GM23248 (cell line): ENCODE measurements at regions not wholly inside any gene's neighbourhood (a gene's known extent, or its start where the extent isn't known, plus 50 kb on each side); places are given as distances from the start of the nearest gene placed in this dataset.

Experiments used
- DNase-seq: peaks from one replicate; pipeline ENCODE4 v3.0.0-alpha.2; 2015
- H2AFZ ChIP-seq: fragments of 200-600 bp; sonication (generic); 2 replicates; pipeline ENCODE4 v1.6.1; 2016; ENCODE audit warnings: antibody characterized with exemption
- H3F3A ChIP-seq: fragments of 200-600 bp; sonication (generic); 2 replicates; pipeline ENCODE4 v1.6.1; 2016; ENCODE audit warnings: mild to moderate bottlenecking, antibody characterized with exemption, mixed run types; ENCODE audit not compliant: insufficient read depth
- H3K27ac ChIP-seq: fragments of 200-600 bp; sonication (generic); 2 replicates; pipeline ENCODE4 v1.5.1; 2016; ENCODE audit warnings: mild to moderate bottlenecking
- H3K27me3 ChIP-seq: fragments of 200-600 bp; sonication (generic); replicated peaks from 2 replicates; pipeline ENCODE4 v1.6.1; 2016; ENCODE audit warnings: mild to moderate bottlenecking; ENCODE audit not compliant: insufficient read depth
- H3K36me3 ChIP-seq: fragments of 200-600 bp; sonication (generic); 2 replicates; pipeline ENCODE4 v1.6.1; 2016; ENCODE audit warnings: low read depth, mild to moderate bottlenecking
- H3K4me1 ChIP-seq: fragments of 200-600 bp; sonication (generic); 2 replicates; pipeline ENCODE4 v1.6.1; 2016; ENCODE audit warnings: mild to moderate bottlenecking; ENCODE audit not compliant: insufficient read depth
- H3K4me2 ChIP-seq: fragments of 200-600 bp; sonication (generic); one replicate; pipeline ENCODE4 v1.6.1; 2016; ENCODE audit warnings: mild to moderate bottlenecking; ENCODE audit not compliant: unreplicated experiment
- H3K4me3 ChIP-seq: fragments of 200-600 bp; sonication (generic); 2 replicates; pipeline ENCODE4 v1.5.1; 2016; ENCODE audit warnings: mild to moderate bottlenecking
- H3K79me2 ChIP-seq: fragments of 200-600 bp; sonication (generic); 2 replicates; pipeline ENCODE4 v1.6.1; 2016; ENCODE audit warnings: mild to moderate bottlenecking; ENCODE audit not compliant: insufficient read depth
- H3K9ac ChIP-seq: fragments of 200-600 bp; sonication (generic); 2 replicates; pipeline ENCODE4 v1.6.1; 2016; ENCODE audit warnings: mild to moderate bottlenecking
- H3K9me2 ChIP-seq: fragments of 200-600 bp; sonication (generic); 2 replicates; pipeline ENCODE4 v1.6.1; 2016; ENCODE audit warnings: mixed run types, mild to moderate bottlenecking, moderate library complexity; ENCODE audit not compliant: insufficient read depth
- H3K9me3 ChIP-seq: fragments of 200-600 bp; sonication (generic); one replicate; pipeline ENCODE4 v1.6.1; 2017; ENCODE audit warnings: low read depth
- H4K20me1 ChIP-seq: fragments of 200-600 bp; sonication (generic); 2 replicates; pipeline ENCODE4 v1.6.0; 2016; ENCODE audit not compliant: insufficient read depth
- EZH2 ChIP-seq: fragments of 200-600 bp; sonication (generic); IDR thresholded peaks from 2 replicates; pipeline ENCODE4 v1.6.1; 2018; ENCODE audit warnings: antibody characterized with exemption, mild to moderate bottlenecking; ENCODE audit not compliant: insufficient read depth, poor library complexity, severe bottlenecking
- EZH2phosphoT487 ChIP-seq: fragments of 200-600 bp; sonication (generic); IDR thresholded peaks from 2 replicates; pipeline ENCODE4 v1.6.1; 2018; ENCODE audit warnings: antibody characterized with exemption, moderate library complexity, mild to moderate bottlenecking, low read depth; ENCODE audit not compliant: insufficient read depth
- WGBS, 2 experiments: methylation state at CpG; one replicate each; pipeline ENCODE4 v1.1.6; 2015 to 2017; ENCODE audit warnings: low lambda C conversion rate in 2 of 2, low coverage in 1 of 2; ENCODE audit errors: missing lambda C conversion rate in 2 of 2; 5-methylcytosine and 5-hydroxymethylcytosine counted together
- in situ Hi-C: fragments of 300-500 bp; cut with MboI; formaldehyde crosslinking; loops from 2 replicates; pipeline ENCODE4 v1.15.0; 2020

DNA sequence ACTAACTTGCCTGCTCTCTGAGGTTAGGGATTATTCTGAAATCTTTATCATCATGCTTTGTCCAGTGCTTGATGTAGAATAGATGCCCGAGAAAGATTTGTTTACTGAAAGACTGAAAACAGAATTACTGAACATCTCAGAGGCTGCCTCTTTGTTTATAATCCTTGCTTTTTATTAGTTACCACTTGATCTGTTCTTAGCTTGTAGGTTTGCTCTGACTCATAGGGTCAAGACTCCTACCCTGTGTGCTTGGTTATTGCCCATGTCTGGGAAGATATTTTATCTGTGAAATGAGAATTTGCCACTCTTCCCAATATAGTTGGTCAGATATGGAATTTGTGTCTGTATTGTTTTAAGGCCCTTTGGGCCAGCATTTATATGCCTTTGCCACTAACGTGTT lies 675.3 kb downstream of the DIAPH3 start:
- Histone ChIP-seq H3K9me3 (no peaks in the 10 kb centered on the region), H2AFZ (no peak overlapping the region), H3F3A (no peaks in the 10 kb centered on the region), H3K79me2 (no peaks in the 10 kb centered on the region), H3K9me2 (no peaks in the 10 kb centered on the region), H3K4me1 (no peaks in the 10 kb centered on the region), H3K4me2 (no peak overlapping the region), H3K9ac (no peak overlapping the region), H3K36me3 (no peaks in the 10 kb centered on the region), H4K20me1 (no peaks in the 10 kb centered on the region), H3K27me3 (no peaks in the 10 kb centered on the region), H3K4me3 (no peak overlapping the region), H3K27ac (no peak overlapping the region)
- in situ Hi-C loops, result no loop called here
- no peak for TF ChIP-seq EZH2
- no peak for TF ChIP-seq EZH2phosphoT487
- no peak for DNase-seq
- WGBS, 2 experiments, result 27 to 34% methylated on average over 2 of the region's 2 CpGs

DNA sequence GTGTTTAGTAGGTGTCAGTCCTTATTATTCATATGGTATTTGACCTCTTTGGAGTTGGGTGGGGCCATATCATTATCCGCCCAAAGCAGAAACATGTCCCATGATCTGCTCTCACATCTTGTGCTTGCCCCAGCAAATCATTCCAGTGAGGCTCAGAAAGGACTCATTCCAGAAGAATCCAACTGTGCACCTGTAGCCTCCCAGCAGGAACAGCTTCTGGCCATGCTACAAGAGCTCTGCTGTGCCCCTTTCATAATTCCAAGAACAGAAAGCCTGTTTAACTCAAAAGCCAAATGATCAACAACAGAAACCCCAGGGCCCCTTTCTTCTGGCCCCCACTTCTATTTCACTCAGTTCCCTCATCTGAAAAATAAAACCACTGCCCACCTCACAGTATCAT lies 673.1 kb downstream of the DIAPH3 start:
- no peak overlapping the region for H3K27ac ChIP-seq
- H4K20me1 ChIP-seq, result no peaks in the 10 kb centered on the region
- no peak for TF ChIP-seq EZH2phosphoT487
- TF ChIP-seq EZH2, result no peak
- DNase-seq, result no peak
- no peak overlapping the region for H2AFZ ChIP-seq
- H3K4me1 ChIP-seq, result no peaks in the 10 kb centered on the region
- in situ Hi-C loops, result no loop called here
- H3K9me2 ChIP-seq, result no peaks in the 10 kb centered on the region
- H3K4me2 ChIP-seq, result no peak overlapping the region
- H3K9ac ChIP-seq, result no peak overlapping the region
- WGBS, 2 experiments, result 0 to 5% methylated on average over 1 of the region's 1 CpG
- H3K79me2 ChIP-seq, result no peaks in the 10 kb centered on the region
- H3K27me3 ChIP-seq, result no peaks in the 10 kb centered on the region
- H3F3A ChIP-seq, result no peaks in the 10 kb centered on the region
- H3K36me3 ChIP-seq, result no peaks in the 10 kb centered on the region
- H3K9me3 ChIP-seq, result no peaks in the 10 kb centered on the region
- H3K4me3 ChIP-seq, result no peak overlapping the region

DNA sequence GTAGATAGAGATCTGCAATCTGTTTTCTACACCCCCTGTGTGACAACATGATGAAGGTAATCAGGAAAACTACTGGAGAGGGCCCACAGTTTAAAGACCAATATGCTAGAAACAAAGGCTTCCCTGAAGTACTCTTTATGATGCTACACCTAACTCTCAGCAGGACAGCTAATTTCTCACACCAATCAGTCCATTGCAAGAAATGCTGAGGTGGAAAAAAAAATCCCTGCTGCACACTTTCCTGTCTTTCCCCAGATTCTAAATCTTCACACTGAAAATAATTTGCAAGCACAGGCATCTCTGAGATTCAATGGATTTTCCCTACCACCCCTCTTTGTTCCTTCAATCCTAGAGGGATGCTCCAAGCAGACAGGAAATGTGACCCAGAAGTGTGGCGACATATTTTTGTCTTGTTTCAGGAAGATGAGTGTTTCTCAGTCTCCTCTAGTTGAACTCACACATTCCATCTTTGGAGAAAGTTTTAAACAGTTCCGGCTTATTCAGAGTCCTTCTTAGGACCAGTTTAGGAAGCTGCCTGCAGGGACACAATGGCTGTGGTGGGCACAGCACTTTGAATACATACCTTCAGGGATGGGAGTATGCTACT lies 671.6 kb downstream of the DIAPH3 start:
- H3K27ac ChIP-seq, result no peak overlapping the region
- no peak for TF ChIP-seq EZH2
- no peak for TF ChIP-seq EZH2phosphoT487

DNA sequence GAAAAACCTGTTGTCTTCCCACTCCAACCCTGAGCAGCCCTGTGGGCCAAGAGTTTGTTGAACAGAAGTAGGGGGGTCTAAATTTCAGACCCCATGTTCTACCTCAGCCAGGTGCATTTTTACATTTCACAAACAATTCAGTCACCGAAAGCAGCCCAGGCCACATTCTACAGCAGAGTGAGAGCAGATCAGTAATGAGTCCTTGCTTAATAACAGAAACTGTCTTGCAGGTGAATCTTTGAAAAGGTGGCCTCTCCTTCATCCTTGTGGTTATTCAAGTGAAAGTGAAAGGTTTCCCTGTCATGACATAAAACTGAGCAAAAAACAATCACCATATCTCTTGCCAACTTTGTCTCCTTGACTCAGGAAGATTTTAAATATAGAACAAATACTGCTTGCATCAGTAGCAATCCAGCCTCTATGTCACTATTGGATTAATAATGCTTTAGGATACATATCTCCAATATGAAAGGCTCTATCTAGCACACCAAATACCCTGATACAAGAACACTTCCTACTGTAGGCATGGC lies 670.2 kb downstream of the DIAPH3 start:
- Histone ChIP-seq H3K79me2 (no peaks in the 10 kb centered on the region), H3K27ac (no peak overlapping the region), H3F3A (no peaks in the 10 kb centered on the region), H3K4me2 (no peak overlapping the region), H3K4me1 (no peaks in the 10 kb centered on the region), H4K20me1 (no peaks in the 10 kb centered on the region), H3K36me3 (no peaks in the 10 kb centered on the region), H3K27me3 (no peaks in the 10 kb centered on the region), H3K4me3 (no peak overlapping the region), H3K9me3 (no peaks in the 10 kb centered on the region), H2AFZ (no peak overlapping the region), H3K9me2 (no peaks in the 10 kb centered on the region), H3K9ac (no peak overlapping the region)
- no peak for DNase-seq
- no peak for TF ChIP-seq EZH2
- no peak for TF ChIP-seq EZH2phosphoT487
- in situ Hi-C loops, result no loop called here
- WGBS, 2 experiments, result 32 to 50% methylated on average over 1 of the region's 1 CpG

More for the DNA sequence above, 671.6 kb downstream of the DIAPH3 start:
- Histone ChIP-seq H3K79me2 (no peaks in the 10 kb centered on the region), H3K9ac (no peak overlapping the region), H3K4me2 (no peak overlapping the region), H3K36me3 (no peaks in the 10 kb centered on the region), H3F3A (no peaks in the 10 kb centered on the region), H3K9me3 (no peaks in the 10 kb centered on the region), H3K9me2 (no peaks in the 10 kb centered on the region), H3K27me3 (no peaks in the 10 kb centered on the region), H3K4me1 (no peaks in the 10 kb centered on the region), H4K20me1 (no peaks in the 10 kb centered on the region), H3K4me3 (no peak overlapping the region), H2AFZ (no peak overlapping the region)
- DNase-seq, result peak; percentile 2
- WGBS, 2 experiments, result 20 to 23% methylated on average over 2 of the region's 2 CpGs
- in situ Hi-C loops, result no loop called here

DNA sequence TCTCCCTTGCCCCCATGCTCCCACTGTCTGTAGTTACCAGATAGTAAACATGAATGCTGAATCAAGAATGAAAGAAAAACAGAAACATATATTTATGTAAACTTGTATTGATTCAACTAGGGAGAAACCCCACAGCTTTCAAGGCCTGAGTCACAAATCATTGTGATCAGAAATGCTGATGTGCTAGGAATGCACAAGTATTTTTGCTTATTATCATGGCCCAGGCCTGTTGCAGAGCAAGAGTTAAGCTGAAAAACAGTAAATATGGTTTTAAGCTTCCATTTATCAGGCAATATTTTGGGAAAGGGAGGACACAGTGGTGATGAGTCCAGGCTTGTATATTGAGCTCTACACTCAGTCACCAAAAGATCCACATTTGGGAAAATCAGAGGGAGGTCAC lies 669.6 kb downstream of the DIAPH3 start:
- TF ChIP-seq EZH2phosphoT487 (no peak), EZH2 (no peak)
- H3K27me3 ChIP-seq, result no peaks in the 10 kb centered on the region
- DNase-seq, result no peak
- no peak overlapping the region for H3K4me2 ChIP-seq
- in situ Hi-C loops, result no loop called here
- no peak overlapping the region for H3K9ac ChIP-seq
- H3K9me3 ChIP-seq, result no peaks in the 10 kb centered on the region
- no peaks in the 10 kb centered on the region for H3K9me2 ChIP-seq
- no peak overlapping the region for H2AFZ ChIP-seq
- no peaks in the 10 kb centered on the region for H3K36me3 ChIP-seq
- H4K20me1 ChIP-seq, result no peaks in the 10 kb centered on the region
- no peaks in the 10 kb centered on the region for H3F3A ChIP-seq
- no peaks in the 10 kb centered on the region for H3K79me2 ChIP-seq
- no peak overlapping the region for H3K4me3 ChIP-seq
- H3K4me1 ChIP-seq, result no peaks in the 10 kb centered on the region
- H3K27ac ChIP-seq, result no peak overlapping the region
